ENCODE measurements at regions not wholly inside any gene's neighbourhood (a gene's known extent, or its start where the extent isn't known, plus 50 kb on each side); places are given as distances from the start of the nearest gene placed in this dataset.
A peak's percentile ranks its signal among the peaks of the same experiment; 100 is the strongest.
"Not testable (repeated sequence)": the region's sequence is repeated elsewhere in the genome, so short reads cannot be mapped to it uniquely, and the experiment has no call there.

GRCh38 chr16:29578898-29579297 is 72.7 kb upstream of the NPIPB12 start:
- Mint-ChIP-seq H3K36me3 (ENCODE audit: low read depth) (peaks cover 19% of the 10 kb centered on the region), H3K4me1 (ENCODE audit: low read depth) (peaks cover 24% of the 10 kb centered on the region)
- H3K9me3 Mint-ChIP-seq; H3K27ac Mint-ChIP-seq; H3K27me3 Mint-ChIP-seq (ENCODE audit: low read depth); DNase-seq; intact Hi-C loops (cut with micrococcal nuclease); H3K4me3 Mint-ChIP-seq: not testable (repeated sequence)
- CTCF ChIA-PET = interaction anchor here (0.7 kb wide), 1 partner anchor 11 kb away, joined by 4 read pairs; no protein-coding TSS in a partner anchor

GRCh38 chr16:29581764-29582163 is 75.6 kb upstream of the NPIPB12 start:
- H3K4me3 Mint-ChIP-seq; DNase-seq; H3K27ac Mint-ChIP-seq; CTCF ChIA-PET; intact Hi-C loops (cut with micrococcal nuclease); H3K27me3 Mint-ChIP-seq (ENCODE audit: low read depth); H3K9me3 Mint-ChIP-seq: not testable (repeated sequence)
- peaks cover 27% of the 10 kb centered on the region for H3K4me1 Mint-ChIP-seq (ENCODE audit: low read depth)
- H3K36me3 Mint-ChIP-seq (ENCODE audit: low read depth) = peaks cover 15% of the 10 kb centered on the region

GRCh38 chr16:29591919-29592318 is 71.1 kb upstream of the SPN start:
- CTCF ChIA-PET; intact Hi-C loops (cut with micrococcal nuclease); H3K27me3 Mint-ChIP-seq (ENCODE audit: low read depth); H3K9me3 Mint-ChIP-seq; H3K4me3 Mint-ChIP-seq: not testable (repeated sequence)
- H3K36me3 Mint-ChIP-seq (ENCODE audit: low read depth) = peaks cover 11% of the 10 kb centered on the region
- peak overlapping the region; percentile 75 for H3K27ac Mint-ChIP-seq
- DNase-seq = peak; percentile 33
- peaks cover 53% of the 10 kb centered on the region for H3K4me1 Mint-ChIP-seq (ENCODE audit: low read depth)

- H3K4me3 Mint-ChIP-seq = peak overlapping the region; percentile 77
- H3K9me3 Mint-ChIP-seq; H3K27me3 Mint-ChIP-seq (ENCODE audit: low read depth); intact Hi-C loops (cut with micrococcal nuclease); H3K36me3 Mint-ChIP-seq (ENCODE audit: low read depth); CTCF ChIA-PET: not testable (repeated sequence)
- H3K4me1 Mint-ChIP-seq (ENCODE audit: low read depth) = peaks cover 44% of the 10 kb centered on the region
- DNase-seq = peak; percentile 54
- peak overlapping the region; percentile 84 for H3K27ac Mint-ChIP-seq
Measured at GRCh38 chr16:29594269-29594925, 68.7 kb upstream of the SPN start.

GRCh38 chr16:29594926-29595838 is 67.9 kb upstream of the SPN start:
- CTCF ChIA-PET; H3K36me3 Mint-ChIP-seq (ENCODE audit: low read depth); H3K27me3 Mint-ChIP-seq (ENCODE audit: low read depth); H3K9me3 Mint-ChIP-seq: not testable (repeated sequence)
- peak; percentile 91 for DNase-seq
- Mint-ChIP-seq H3K4me3 (peak overlapping the region; percentile 77), H3K27ac (peak overlapping the region; percentile 89), H3K4me1 (ENCODE audit: low read depth) (peaks cover 44% of the 10 kb centered on the region)
- intact Hi-C loops (cut with micrococcal nuclease) = loop anchor here (5.0 kb wide), 1 partner anchor 212 kb away; the partner anchor contains the start of gene MAZ

- CTCF ChIA-PET; H3K4me3 Mint-ChIP-seq; DNase-seq; H3K9me3 Mint-ChIP-seq; H3K27me3 Mint-ChIP-seq (ENCODE audit: low read depth): not testable (repeated sequence)
- Mint-ChIP-seq H3K4me1 (ENCODE audit: low read depth) (peaks cover 50% of the 10 kb centered on the region), H3K36me3 (ENCODE audit: low read depth) (peaks cover 19% of the 10 kb centered on the region), H3K27ac (peak overlapping the region; percentile 68)
- intact Hi-C loops (cut with micrococcal nuclease) = loop anchor here (5.0 kb wide), 1 partner anchor 210 kb away; the partner anchor contains the start of gene MAZ
Measured at GRCh38 chr16:29597030-29597429, 66.0 kb upstream of the SPN start.

- H3K27ac Mint-ChIP-seq = peak overlapping the region; percentile 97
- H3K36me3 Mint-ChIP-seq (ENCODE audit: low read depth) = peaks cover 22% of the 10 kb centered on the region
- peaks cover 66% of the 10 kb centered on the region for H3K4me1 Mint-ChIP-seq (ENCODE audit: low read depth)
- H3K27me3 Mint-ChIP-seq (ENCODE audit: low read depth); CTCF ChIA-PET; H3K9me3 Mint-ChIP-seq: not testable (repeated sequence)
- intact Hi-C loops (cut with micrococcal nuclease) = loop anchor here (5.0 kb wide), 1 partner anchor 67 kb away; no protein-coding TSS in a partner anchor
- peak overlapping the region; percentile 81 for H3K4me3 Mint-ChIP-seq
- DNase-seq = peak; percentile 83
Measured at GRCh38 chr16:29600111-29601000, 62.7 kb upstream of the SPN start.

- Mint-ChIP-seq H3K27ac (peak overlapping the region; percentile 97), H3K4me1 (ENCODE audit: low read depth) (peaks cover 64% of the 10 kb centered on the region), H3K36me3 (ENCODE audit: low read depth) (peaks cover 22% of the 10 kb centered on the region), H3K4me3 (peak overlapping the region; percentile 40)
- intact Hi-C loops (cut with micrococcal nuclease) = loop anchor here (5.0 kb wide), 1 partner anchor 65 kb away; no protein-coding TSS in a partner anchor
- H3K27me3 Mint-ChIP-seq (ENCODE audit: low read depth); CTCF ChIA-PET; H3K9me3 Mint-ChIP-seq; DNase-seq: not testable (repeated sequence)
Measured at GRCh38 chr16:29602247-29602625, 60.8 kb upstream of the SPN start.

- peaks cover 68% of the 10 kb centered on the region for H3K4me1 Mint-ChIP-seq (ENCODE audit: low read depth)
Measured at GRCh38 chr16:29602683-29603088, 60.4 kb upstream of the SPN start.

GRCh38 chr16:29604631-29605549 is 58.2 kb upstream of the SPN start:
- intact Hi-C loops (cut with micrococcal nuclease) = loop anchor here (5.0 kb wide), 1 partner anchor 62 kb away; no protein-coding TSS in a partner anchor
- Mint-ChIP-seq H3K27ac (peak overlapping the region; percentile 85), H3K36me3 (ENCODE audit: low read depth) (peaks cover 30% of the 10 kb centered on the region), H3K4me1 (ENCODE audit: low read depth) (peaks cover 72% of the 10 kb centered on the region)
- CTCF ChIA-PET = interaction anchor here (0.6 kb wide), 1 partner anchor 38 kb away, joined by 3 read pairs; no protein-coding TSS in a partner anchor
- not testable (repeated sequence) for H3K4me3 Mint-ChIP-seq; H3K9me3 Mint-ChIP-seq; H3K27me3 Mint-ChIP-seq (ENCODE audit: low read depth); DNase-seq

More at GRCh38 chr16:29602683-29603088, 60.4 kb upstream of the SPN start:
- Mint-ChIP-seq H3K36me3 (ENCODE audit: low read depth) (peaks cover 25% of the 10 kb centered on the region), H3K27ac (peak overlapping the region; percentile 97)
- CTCF ChIA-PET; H3K9me3 Mint-ChIP-seq; H3K27me3 Mint-ChIP-seq (ENCODE audit: low read depth); H3K4me3 Mint-ChIP-seq; DNase-seq: not testable (repeated sequence)
- intact Hi-C loops (cut with micrococcal nuclease) = loop anchor here (5.0 kb wide), 1 partner anchor 65 kb away; no protein-coding TSS in a partner anchor

GRCh38 chr16:29605593-29606205 is 57.3 kb upstream of the SPN start:
- H3K27ac Mint-ChIP-seq; intact Hi-C loops (cut with micrococcal nuclease); H3K27me3 Mint-ChIP-seq (ENCODE audit: low read depth); H3K9me3 Mint-ChIP-seq; DNase-seq; H3K4me3 Mint-ChIP-seq; CTCF ChIA-PET: not testable (repeated sequence)
- Mint-ChIP-seq H3K36me3 (ENCODE audit: low read depth) (peaks cover 28% of the 10 kb centered on the region), H3K4me1 (ENCODE audit: low read depth) (peaks cover 69% of the 10 kb centered on the region)

Measured in activated naive CD4-positive, alpha-beta T cell treated with anti-CD3 and anti-CD28 coated beads for 36 hours (primary cell).